ENCODE measurements at regions not wholly inside any gene's neighbourhood (a gene's known extent, or its start where the extent isn't known, plus 50 kb on each side); places are given as distances from the start of the nearest gene placed in this dataset.

DNA sequence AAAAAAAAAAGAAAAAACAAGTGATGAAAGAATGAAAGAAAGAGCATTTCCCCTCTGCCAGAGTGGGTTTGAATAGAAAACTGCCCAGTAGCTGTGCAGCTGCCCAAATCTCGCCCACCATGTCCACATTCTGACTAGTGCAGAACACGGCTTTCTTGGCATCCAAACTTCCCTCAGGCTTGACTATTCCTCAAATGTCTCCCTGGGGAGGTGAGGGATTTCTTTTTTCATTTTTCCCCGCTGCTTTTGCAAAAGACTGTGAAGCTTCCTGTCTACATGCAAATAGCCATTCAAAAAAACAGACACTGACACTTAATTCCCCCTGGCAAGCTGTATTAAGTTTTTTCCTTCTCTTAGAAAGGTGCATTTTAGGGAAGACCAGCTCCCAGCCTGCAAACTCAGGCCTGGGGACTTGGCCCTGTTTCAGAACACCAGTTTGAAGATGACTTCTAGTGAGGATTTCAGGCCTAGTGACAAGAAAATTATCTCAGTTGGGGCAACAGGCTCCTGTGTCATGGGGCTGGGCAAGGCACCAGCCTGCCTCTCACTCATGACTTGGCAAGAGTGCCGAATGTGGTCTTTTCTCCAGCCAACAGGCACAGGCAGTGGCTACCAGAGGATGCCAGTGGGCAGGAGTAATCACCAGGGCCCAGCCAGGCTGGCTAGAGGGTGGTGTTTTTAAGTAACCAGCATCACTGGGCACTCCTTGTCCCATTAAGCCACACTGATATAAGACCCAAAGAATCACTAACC is 178.1 kb upstream of the NFIA start:
- TF ChIP-seq, protein P1, sequence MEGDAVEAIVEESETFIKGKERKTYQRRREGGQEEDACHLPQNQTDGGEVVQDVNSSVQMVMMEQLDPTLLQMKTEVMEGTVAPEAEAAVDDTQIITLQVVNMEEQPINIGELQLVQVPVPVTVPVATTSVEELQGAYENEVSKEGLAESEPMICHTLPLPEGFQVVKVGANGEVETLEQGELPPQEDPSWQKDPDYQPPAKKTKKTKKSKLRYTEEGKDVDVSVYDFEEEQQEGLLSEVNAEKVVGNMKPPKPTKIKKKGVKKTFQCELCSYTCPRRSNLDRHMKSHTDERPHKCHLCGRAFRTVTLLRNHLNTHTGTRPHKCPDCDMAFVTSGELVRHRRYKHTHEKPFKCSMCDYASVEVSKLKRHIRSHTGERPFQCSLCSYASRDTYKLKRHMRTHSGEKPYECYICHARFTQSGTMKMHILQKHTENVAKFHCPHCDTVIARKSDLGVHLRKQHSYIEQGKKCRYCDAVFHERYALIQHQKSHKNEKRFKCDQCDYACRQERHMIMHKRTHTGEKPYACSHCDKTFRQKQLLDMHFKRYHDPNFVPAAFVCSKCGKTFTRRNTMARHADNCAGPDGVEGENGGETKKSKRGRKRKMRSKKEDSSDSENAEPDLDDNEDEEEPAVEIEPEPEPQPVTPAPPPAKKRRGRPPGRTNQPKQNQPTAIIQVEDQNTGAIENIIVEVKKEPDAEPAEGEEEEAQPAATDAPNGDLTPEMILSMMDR (IDR thresholded peaks at IDR 0.05; ENCODE audit: low read depth, low read length, missing input control) = no peak
- no peak for TF ChIP-seq MAX (IDR thresholded peaks at IDR 0.05)
